ENCODE measurements at regions not wholly inside any gene's neighbourhood (a gene's known extent, or its start where the extent isn't known, plus 50 kb on each side); places are given as distances from the start of the nearest gene placed in this dataset.

- no peak overlapping the region for H3K18ac ChIP-seq (ENCODE audit: low read length)
- DNase-seq, result peak; percentile 19
These were observed 87.2 kb upstream of the TOX3 start for GRCh38 chr16:52634104-52634503.

DNA sequence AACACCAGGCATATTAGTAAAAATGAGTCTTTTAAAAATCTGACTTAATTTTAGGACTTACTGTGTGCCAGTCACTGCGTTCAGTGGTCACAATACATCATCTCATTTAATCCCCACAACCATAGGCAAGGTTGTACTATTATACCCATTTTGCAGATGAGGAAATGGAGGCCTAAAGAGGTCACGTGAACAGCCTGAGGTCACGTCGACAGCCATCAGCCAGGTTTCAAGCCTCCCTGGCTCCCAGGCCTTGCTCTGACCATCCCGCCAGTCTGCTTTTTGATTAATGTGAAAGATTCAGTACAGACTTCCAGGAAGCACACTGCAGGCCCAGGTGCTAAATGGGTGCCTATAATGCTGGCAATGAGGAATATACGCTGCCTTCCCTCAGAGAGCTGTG lies 86.3 kb upstream of the TOX3 start:
- DNase-seq, result no peak
- Histone ChIP-seq H3K79me2 (ENCODE audit: control insufficient read depth, insufficient read depth, low read length) (no peaks in the 10 kb centered on the region), H3K79me1 (ENCODE audit: low read length) (no peaks in the 10 kb centered on the region), H3K18ac (ENCODE audit: low read length) (no peak overlapping the region), H2BK15ac (replicated peaks; ENCODE audit: low read depth) (no peak overlapping the region), H3K4me2 (ENCODE audit: low read length) (no peak overlapping the region), H3K4ac (ENCODE audit: low read depth, low read length) (no peak overlapping the region), H3K23ac (ENCODE audit: low read length) (no peak overlapping the region), H2AK5ac (ENCODE audit: low read length) (no peak overlapping the region), H4K8ac (ENCODE audit: low read depth, low read length) (no peak overlapping the region), H2BK120ac (ENCODE audit: low read depth, low read length) (no peak overlapping the region), H3K4me3 (ENCODE audit: low read length) (no peak overlapping the region), H3K56ac (ENCODE audit: low read length) (no peak overlapping the region), H3K4me1 (ENCODE audit: control insufficient read depth, low read depth, low read length) (no peaks in the 10 kb centered on the region), H3K36me3 (ENCODE audit: control insufficient read depth, insufficient read depth, low read length) (no peaks in the 10 kb centered on the region), H2BK5ac (ENCODE audit: low read length) (no peak overlapping the region), H3K9ac (ENCODE audit: low read length) (no peak overlapping the region), H3K27me3 (ENCODE audit: insufficient read depth, low read length, poor library complexity) (no peaks in the 10 kb centered on the region), H4K5ac (ENCODE audit: low read length) (no peak overlapping the region), H3K27ac (ENCODE audit: low read depth, low read length) (no peak overlapping the region)
- no CpG with 5 or more reads among the region's 6 CpGs for WGBS (ENCODE audit: extremely low coverage, insufficient coverage, low lambda C conversion rate)

More at GRCh38 chr16:52634104-52634503, 87.2 kb upstream of the TOX3 start:
- H3K23ac ChIP-seq (ENCODE audit: low read length), result no peak overlapping the region
- no peak overlapping the region for H4K8ac ChIP-seq (ENCODE audit: low read depth, low read length)
- no peak overlapping the region for H3K27ac ChIP-seq (ENCODE audit: low read depth, low read length)
- no peak overlapping the region for H3K4me3 ChIP-seq (ENCODE audit: low read length)
- H2BK120ac ChIP-seq (ENCODE audit: low read depth, low read length), result no peak overlapping the region
- no peaks in the 10 kb centered on the region for H3K79me1 ChIP-seq (ENCODE audit: low read length)
- no peaks in the 10 kb centered on the region for H3K79me2 ChIP-seq (ENCODE audit: control insufficient read depth, insufficient read depth, low read length)
- no peak overlapping the region for H2AK5ac ChIP-seq (ENCODE audit: low read length)
- no peaks in the 10 kb centered on the region for H3K27me3 ChIP-seq (ENCODE audit: insufficient read depth, low read length, poor library complexity)
- H4K5ac ChIP-seq (ENCODE audit: low read length), result no peak overlapping the region
- WGBS (ENCODE audit: extremely low coverage, insufficient coverage, low lambda C conversion rate), result no CpG with 5 or more reads among the region's 3 CpGs
- H2BK5ac ChIP-seq (ENCODE audit: low read length), result no peak overlapping the region
- no peak overlapping the region for H3K56ac ChIP-seq (ENCODE audit: low read length)
- no peaks in the 10 kb centered on the region for H3K4me1 ChIP-seq (ENCODE audit: control insufficient read depth, low read depth, low read length)
- no peaks in the 10 kb centered on the region for H3K36me3 ChIP-seq (ENCODE audit: control insufficient read depth, insufficient read depth, low read length)
- H3K4ac ChIP-seq (ENCODE audit: low read depth, low read length), result no peak overlapping the region
- no peak overlapping the region for H2BK15ac ChIP-seq (replicated peaks; ENCODE audit: low read depth)
- H3K9ac ChIP-seq (ENCODE audit: low read length), result no peak overlapping the region
- no peak overlapping the region for H3K4me2 ChIP-seq (ENCODE audit: low read length)

DNA sequence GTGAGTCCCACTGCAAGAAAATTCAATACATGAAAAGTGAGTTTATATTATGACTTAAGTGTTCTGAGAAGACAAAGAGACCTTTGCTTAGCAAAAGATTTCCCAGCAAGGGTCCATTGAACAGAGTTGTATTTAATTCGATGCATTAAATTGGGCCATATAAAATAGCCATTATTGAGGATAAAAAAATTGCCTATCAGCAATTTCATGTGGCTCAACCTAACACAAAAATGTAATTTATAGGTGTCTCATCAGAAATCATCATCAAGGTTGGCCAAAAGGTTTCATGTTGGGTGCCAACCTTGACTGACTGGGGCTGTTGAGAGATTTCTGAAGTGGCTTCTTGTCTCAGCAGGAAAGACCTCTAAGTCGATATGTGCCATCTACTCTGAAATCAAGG lies 84.8 kb upstream of the TOX3 start:
- Histone ChIP-seq H4K5ac (ENCODE audit: low read length) (no peak overlapping the region), H2AK5ac (ENCODE audit: low read length) (no peak overlapping the region), H3K18ac (ENCODE audit: low read length) (no peak overlapping the region), H2BK15ac (replicated peaks; ENCODE audit: low read depth) (no peak overlapping the region), H3K56ac (ENCODE audit: low read length) (no peak overlapping the region), H3K27me3 (ENCODE audit: insufficient read depth, low read length, poor library complexity) (no peaks in the 10 kb centered on the region), H3K4me3 (ENCODE audit: low read length) (no peak overlapping the region), H3K79me2 (ENCODE audit: control insufficient read depth, insufficient read depth, low read length) (no peaks in the 10 kb centered on the region), H3K4ac (ENCODE audit: low read depth, low read length) (no peak overlapping the region), H2BK5ac (ENCODE audit: low read length) (no peak overlapping the region), H3K23ac (ENCODE audit: low read length) (no peak overlapping the region), H2BK120ac (ENCODE audit: low read depth, low read length) (no peak overlapping the region), H3K4me2 (ENCODE audit: low read length) (no peak overlapping the region), H3K36me3 (ENCODE audit: control insufficient read depth, insufficient read depth, low read length) (no peaks in the 10 kb centered on the region), H3K27ac (ENCODE audit: low read depth, low read length) (no peak overlapping the region), H3K4me1 (ENCODE audit: control insufficient read depth, low read depth, low read length) (no peaks in the 10 kb centered on the region), H3K9ac (ENCODE audit: low read length) (no peak overlapping the region), H4K8ac (ENCODE audit: low read depth, low read length) (no peak overlapping the region), H3K79me1 (ENCODE audit: low read length) (no peaks in the 10 kb centered on the region)
- DNase-seq, result no peak
- no CpG with 5 or more reads among the region's 2 CpGs for WGBS (ENCODE audit: extremely low coverage, insufficient coverage, low lambda C conversion rate)

GRCh38 chr16:52630711-52631110 lies 83.8 kb upstream of the TOX3 start:
- Histone ChIP-seq H3K36me3 (ENCODE audit: control insufficient read depth, insufficient read depth, low read length) (no peaks in the 10 kb centered on the region), H3K23ac (ENCODE audit: low read length) (no peak overlapping the region), H2BK5ac (ENCODE audit: low read length) (no peak overlapping the region), H3K27me3 (ENCODE audit: insufficient read depth, low read length, poor library complexity) (no peaks in the 10 kb centered on the region), H3K18ac (ENCODE audit: low read length) (no peak overlapping the region), H2AK5ac (ENCODE audit: low read length) (no peak overlapping the region), H3K56ac (ENCODE audit: low read length) (no peak overlapping the region), H3K9ac (ENCODE audit: low read length) (no peak overlapping the region), H3K79me2 (ENCODE audit: control insufficient read depth, insufficient read depth, low read length) (no peaks in the 10 kb centered on the region), H3K4me2 (ENCODE audit: low read length) (no peak overlapping the region), H3K79me1 (ENCODE audit: low read length) (no peaks in the 10 kb centered on the region), H2BK120ac (ENCODE audit: low read depth, low read length) (no peak overlapping the region), H4K8ac (ENCODE audit: low read depth, low read length) (no peak overlapping the region), H2BK15ac (replicated peaks; ENCODE audit: low read depth) (no peak overlapping the region), H3K4me3 (ENCODE audit: low read length) (no peak overlapping the region), H3K27ac (ENCODE audit: low read depth, low read length) (no peak overlapping the region), H4K5ac (ENCODE audit: low read length) (no peak overlapping the region), H3K4ac (ENCODE audit: low read depth, low read length) (no peak overlapping the region), H3K4me1 (ENCODE audit: control insufficient read depth, low read depth, low read length) (no peaks in the 10 kb centered on the region)
- DNase-seq, result no peak
- WGBS (ENCODE audit: extremely low coverage, insufficient coverage, low lambda C conversion rate), result no CpG with 5 or more reads among the region's 2 CpGs

GRCh38 chr16:52629296-52629695 lies 82.4 kb upstream of the TOX3 start:
- Histone ChIP-seq H3K4me1 (ENCODE audit: control insufficient read depth, low read depth, low read length) (no peaks in the 10 kb centered on the region), H2BK120ac (ENCODE audit: low read depth, low read length) (no peak overlapping the region), H3K79me1 (ENCODE audit: low read length) (no peaks in the 10 kb centered on the region), H3K4me3 (ENCODE audit: low read length) (no peak overlapping the region), H3K79me2 (ENCODE audit: control insufficient read depth, insufficient read depth, low read length) (no peaks in the 10 kb centered on the region), H2BK15ac (replicated peaks; ENCODE audit: low read depth) (no peak overlapping the region), H3K23ac (ENCODE audit: low read length) (no peak overlapping the region), H3K4ac (ENCODE audit: low read depth, low read length) (no peak overlapping the region), H4K8ac (ENCODE audit: low read depth, low read length) (no peak overlapping the region), H3K9ac (ENCODE audit: low read length) (no peak overlapping the region), H2AK5ac (ENCODE audit: low read length) (no peak overlapping the region), H3K36me3 (ENCODE audit: control insufficient read depth, insufficient read depth, low read length) (no peaks in the 10 kb centered on the region), H3K27ac (ENCODE audit: low read depth, low read length) (no peak overlapping the region), H2BK5ac (ENCODE audit: low read length) (no peak overlapping the region), H3K56ac (ENCODE audit: low read length) (no peak overlapping the region), H4K5ac (ENCODE audit: low read length) (no peak overlapping the region), H3K27me3 (ENCODE audit: insufficient read depth, low read length, poor library complexity) (no peaks in the 10 kb centered on the region), H3K4me2 (ENCODE audit: low read length) (no peak overlapping the region), H3K18ac (ENCODE audit: low read length) (no peak overlapping the region)
- DNase-seq, result no peak
- WGBS (ENCODE audit: extremely low coverage, insufficient coverage, low lambda C conversion rate), result no CpG with 5 or more reads among the region's 4 CpGs

DNA sequence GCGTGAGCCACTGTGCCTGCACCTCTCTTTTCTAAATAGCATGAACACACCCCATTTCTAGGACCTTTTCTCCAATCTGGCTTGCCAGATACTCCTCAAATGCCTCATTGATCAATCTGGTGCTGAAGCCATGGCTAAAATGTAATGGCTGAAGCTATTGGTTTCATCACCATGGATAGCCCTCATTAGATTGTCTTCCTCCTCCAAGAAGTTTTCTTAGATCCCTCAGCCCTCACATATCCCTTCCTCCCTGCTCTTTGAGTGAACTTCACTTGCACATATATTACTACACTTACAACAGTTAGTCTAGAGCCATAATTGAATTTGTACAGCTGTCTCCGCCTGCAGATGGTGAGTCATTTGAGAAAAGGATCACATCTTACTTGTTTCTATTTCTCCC lies 77.9 kb upstream of the TOX3 start:
- H2BK15ac ChIP-seq (replicated peaks; ENCODE audit: low read depth), result no peak overlapping the region
- no peak overlapping the region for H2BK120ac ChIP-seq (ENCODE audit: low read depth, low read length)
- H3K36me3 ChIP-seq (ENCODE audit: control insufficient read depth, insufficient read depth, low read length), result no peaks in the 10 kb centered on the region
- no peaks in the 10 kb centered on the region for H3K27me3 ChIP-seq (ENCODE audit: insufficient read depth, low read length, poor library complexity)
- WGBS (ENCODE audit: extremely low coverage, insufficient coverage, low lambda C conversion rate), result no CpG with 5 or more reads among the region's 2 CpGs
- H3K4ac ChIP-seq (ENCODE audit: low read depth, low read length), result no peak overlapping the region
- no peak overlapping the region for H3K9ac ChIP-seq (ENCODE audit: low read length)
- no peak overlapping the region for H3K4me3 ChIP-seq (ENCODE audit: low read length)
- no peak overlapping the region for H3K4me2 ChIP-seq (ENCODE audit: low read length)
- no peak overlapping the region for H3K18ac ChIP-seq (ENCODE audit: low read length)
- no peaks in the 10 kb centered on the region for H3K4me1 ChIP-seq (ENCODE audit: control insufficient read depth, low read depth, low read length)
- H3K23ac ChIP-seq (ENCODE audit: low read length), result no peak overlapping the region
- H2AK5ac ChIP-seq (ENCODE audit: low read length), result no peak overlapping the region
- H2BK5ac ChIP-seq (ENCODE audit: low read length), result no peak overlapping the region
- H4K5ac ChIP-seq (ENCODE audit: low read length), result no peak overlapping the region
- no peaks in the 10 kb centered on the region for H3K79me2 ChIP-seq (ENCODE audit: control insufficient read depth, insufficient read depth, low read length)
- H3K79me1 ChIP-seq (ENCODE audit: low read length), result no peaks in the 10 kb centered on the region
- no peak for DNase-seq
- H4K8ac ChIP-seq (ENCODE audit: low read depth, low read length), result no peak overlapping the region
- no peak overlapping the region for H3K56ac ChIP-seq (ENCODE audit: low read length)
- H3K27ac ChIP-seq (ENCODE audit: low read depth, low read length), result no peak overlapping the region

Measured in mesendoderm (in vitro differentiated cells).